ENCODE measurements at regions not wholly inside any gene's neighbourhood (a gene's known extent, or its start where the extent isn't known, plus 50 kb on each side); places are given as distances from the start of the nearest gene placed in this dataset.
"Not testable (repeated sequence)": the region's sequence is repeated elsewhere in the genome, so short reads cannot be mapped to it uniquely, and the experiment has no call there.

- 73 to 79% methylated on average over 5 of the region's 5 CpGs for WGBS, 2 donors
- Histone ChIP-seq H3K36me3 (no peaks in the 10 kb centered on the region), H3K27ac (no peak overlapping the region)
Observed at GRCh38 chr5:168093200-168093910, 198.1 kb upstream of the WWC1 start.

GRCh38 chr5:168096525-168096924, 194.9 kb upstream of the WWC1 start:
- no peak for DNase-seq

More at GRCh38 chr5:168093200-168093910, 198.1 kb upstream of the WWC1 start:
- no peak for DNase-seq
- Histone ChIP-seq H3K27me3 (no peaks in the 10 kb centered on the region), H3K4me1 (no peaks in the 10 kb centered on the region), H3K4me3 (replicated peaks in 1 of 3) (no peak overlapping the region), H3K9me3 (no peaks in the 10 kb centered on the region)
- intact Hi-C loops (cut with DNase I): no loop called here
- TF ChIP-seq CTCF (IDR thresholded peaks at IDR 0.05) (no peak), POLR2A (IDR thresholded peaks at IDR 0.05) (no peak)

GRCh38 chr5:168097876-168098653, 193.4 kb upstream of the WWC1 start:
- Histone ChIP-seq H3K27ac (no peak overlapping the region), H3K36me3 (no peaks in the 10 kb centered on the region), H3K27me3 (no peaks in the 10 kb centered on the region), H3K4me1 (no peaks in the 10 kb centered on the region), H3K4me3 (replicated peaks in 1 of 3) (no peak overlapping the region), H3K9me3 (no peaks in the 10 kb centered on the region)
- TF ChIP-seq CTCF (IDR thresholded peaks at IDR 0.05) (no peak), POLR2A (IDR thresholded peaks at IDR 0.05) (no peak)
- intact Hi-C loops (cut with DNase I): no loop called here
- no peak for DNase-seq
- 91 to 94% methylated on average over 12 of the region's 12 CpGs for WGBS, 2 donors

More at GRCh38 chr5:168096525-168096924, 194.9 kb upstream of the WWC1 start:
- Histone ChIP-seq H3K27me3 (no peaks in the 10 kb centered on the region), H3K27ac (no peak overlapping the region), H3K4me1 (no peaks in the 10 kb centered on the region), H3K36me3 (no peaks in the 10 kb centered on the region), H3K4me3 (replicated peaks in 1 of 3) (no peak overlapping the region), H3K9me3 (no peaks in the 10 kb centered on the region)
- TF ChIP-seq CTCF (IDR thresholded peaks at IDR 0.05) (no peak), POLR2A (IDR thresholded peaks at IDR 0.05) (no peak)
- WGBS, 2 donors: 34 to 44% methylated on average over 1 of the region's 1 CpG
- intact Hi-C loops (cut with DNase I): no loop called here

GRCh38 chr5:168101352-168101751, 190.1 kb upstream of the WWC1 start:
- 94% methylated on average over 8 of the region's 8 CpGs for WGBS, 2 donors
- Histone ChIP-seq H3K4me1 (peaks cover 23 to 28% of the 10 kb centered on the region in 2 donors), H3K9me3 (no peaks in the 10 kb centered on the region), H3K4me3 (replicated peaks in 1 of 3) (no peak overlapping the region), H3K36me3 (no peaks in the 10 kb centered on the region), H3K27me3 (no peaks in the 10 kb centered on the region), H3K27ac (no peak overlapping the region)
- TF ChIP-seq POLR2A (IDR thresholded peaks at IDR 0.05) (no peak), CTCF (IDR thresholded peaks at IDR 0.05) (no peak)
- DNase-seq: no peak
- intact Hi-C loops (cut with DNase I): no loop called here

- intact Hi-C loops (cut with DNase I); H3K36me3 ChIP-seq; H3K27me3 ChIP-seq; DNase-seq; H3K4me3 ChIP-seq (replicated peaks in 1 of 3); H3K9me3 ChIP-seq: not testable (repeated sequence)
- Histone ChIP-seq H3K27ac (peak overlapping the region in 1 of 3 donors; percentile 96), H3K4me1 (peaks cover 35 to 41% of the 10 kb centered on the region in 2 donors)
- WGBS, 2 donors: 82 to 89% methylated on average over 6 of the region's 6 CpGs
Observed at GRCh38 chr5:168103018-168103417, 188.4 kb upstream of the WWC1 start.

Measured in thyroid gland (tissue), 4 donors.